Activated CD8-positive, alpha-beta memory T cell treated with anti-CD3 and anti-CD28 coated beads, Interleukin-2, amount 50 U/mL, for 48 hours (primary cell): ENCODE measurements at regions not wholly inside any gene's neighbourhood (a gene's known extent, or its start where the extent isn't known, plus 50 kb on each side); places are given as distances from the start of the nearest gene placed in this dataset.
"Not testable (repeated sequence)": the region's sequence is repeated elsewhere in the genome, so short reads cannot be mapped to it uniquely, and the experiment has no call there.

Source experiments
- DNase-seq: peaks from one replicate; pipeline ENCODE4 v3.0.0-alpha.2; 2020

- DNase-seq = no peak
Measured at GRCh38 chrX:13955975-13956374, 73.7 kb downstream of the GEMIN8 start.

GRCh38 chrX:13955095-13955647 is 74.5 kb downstream of the GEMIN8 start:
- no peak for DNase-seq

GRCh38 chrX:13952581-13952980 is 77.1 kb downstream of the GEMIN8 start:
- no peak for DNase-seq

- DNase-seq = not testable (repeated sequence)
Measured at GRCh38 chrX:13946223-13946622, 83.5 kb downstream of the GEMIN8 start.

GRCh38 chrX:13945787-13946186 is 83.9 kb downstream of the GEMIN8 start:
- DNase-seq = not testable (repeated sequence)

- DNase-seq = no peak
Measured at GRCh38 chrX:13940671-13941070, 89.0 kb downstream of the GEMIN8 start.

GRCh38 chrX:13939741-13940597 is 89.7 kb downstream of the GEMIN8 start:
- no peak for DNase-seq

GRCh38 chrX:13938829-13939530 is 90.7 kb downstream of the GEMIN8 start:
- no peak for DNase-seq

- DNase-seq = peak; percentile 43
Measured at GRCh38 chrX:13938051-13938828, 91.5 kb downstream of the GEMIN8 start.

GRCh38 chrX:13937370-13938050 is 92.2 kb downstream of the GEMIN8 start:
- no peak for DNase-seq

- DNase-seq = no peak
Measured at GRCh38 chrX:13936521-13937225, 93.0 kb downstream of the GEMIN8 start.

GRCh38 chrX:13934731-13935130 is 95.0 kb downstream of the GEMIN8 start:
- no peak for DNase-seq

- DNase-seq = no peak
Measured at GRCh38 chrX:13933851-13934250, 95.8 kb downstream of the GEMIN8 start.

- no peak for DNase-seq
Measured at GRCh38 chrX:13933352-13933751, 96.3 kb downstream of the GEMIN8 start.

GRCh38 chrX:13932416-13932815 is 97.3 kb downstream of the GEMIN8 start:
- DNase-seq = no peak

- no peak for DNase-seq
Measured at GRCh38 chrX:13927175-13927574, 102.5 kb downstream of the GEMIN8 start.

GRCh38 chrX:13923845-13924244 is 105.8 kb downstream of the GEMIN8 start:
- no peak for DNase-seq

GRCh38 chrX:13923289-13923688 is 106.4 kb upstream of the GPM6B start:
- DNase-seq = no peak

GRCh38 chrX:13917507-13917906 is 100.6 kb upstream of the GPM6B start:
- no peak for DNase-seq

GRCh38 chrX:13911586-13911985 is 94.7 kb upstream of the GPM6B start:
- no peak for DNase-seq

- no peak for DNase-seq
Measured at GRCh38 chrX:13906093-13906492, 89.2 kb upstream of the GPM6B start.

- DNase-seq = no peak
Measured at GRCh38 chrX:13903405-13903804, 86.5 kb upstream of the GPM6B start.
